ENCODE measurements at regions not wholly inside any gene's neighbourhood (a gene's known extent, or its start where the extent isn't known, plus 50 kb on each side); places are given as distances from the start of the nearest gene placed in this dataset.

- Histone ChIP-seq H3K4me3 (ENCODE audit: low read length in 3 of 3) (no peak overlapping the region), H3K36me3 (ENCODE audit: control insufficient read depth in 2 of 3, insufficient read depth in 3 of 3, low read length in 3 of 3) (no peaks in the 10 kb centered on the region), H3K27me3 (ENCODE audit: control insufficient read depth, insufficient read depth, low read length) (no peaks in the 10 kb centered on the region), H3K27ac (ENCODE audit: low read depth in 2 of 2, low read length in 2 of 2) (no peak overlapping the region), H3K4me1 (ENCODE audit: control insufficient read depth in 2 of 3, insufficient read depth in 2 of 3, low read depth in 1 of 3, low read length in 3 of 3) (no peaks in the 10 kb centered on the region), H3K9me3 (ENCODE audit: control insufficient read depth in 2 of 3, insufficient read depth in 1 of 3, low read length in 3 of 3) (no peaks in the 10 kb centered on the region), H3K9ac (ENCODE audit: low read length in 3 of 3) (no peak overlapping the region)
- FAIRE-seq (no peak), DNase-seq (no peak)
- intact Hi-C loops (cut with DNase I): no loop called here
- TF ChIP-seq, protein P1, sequence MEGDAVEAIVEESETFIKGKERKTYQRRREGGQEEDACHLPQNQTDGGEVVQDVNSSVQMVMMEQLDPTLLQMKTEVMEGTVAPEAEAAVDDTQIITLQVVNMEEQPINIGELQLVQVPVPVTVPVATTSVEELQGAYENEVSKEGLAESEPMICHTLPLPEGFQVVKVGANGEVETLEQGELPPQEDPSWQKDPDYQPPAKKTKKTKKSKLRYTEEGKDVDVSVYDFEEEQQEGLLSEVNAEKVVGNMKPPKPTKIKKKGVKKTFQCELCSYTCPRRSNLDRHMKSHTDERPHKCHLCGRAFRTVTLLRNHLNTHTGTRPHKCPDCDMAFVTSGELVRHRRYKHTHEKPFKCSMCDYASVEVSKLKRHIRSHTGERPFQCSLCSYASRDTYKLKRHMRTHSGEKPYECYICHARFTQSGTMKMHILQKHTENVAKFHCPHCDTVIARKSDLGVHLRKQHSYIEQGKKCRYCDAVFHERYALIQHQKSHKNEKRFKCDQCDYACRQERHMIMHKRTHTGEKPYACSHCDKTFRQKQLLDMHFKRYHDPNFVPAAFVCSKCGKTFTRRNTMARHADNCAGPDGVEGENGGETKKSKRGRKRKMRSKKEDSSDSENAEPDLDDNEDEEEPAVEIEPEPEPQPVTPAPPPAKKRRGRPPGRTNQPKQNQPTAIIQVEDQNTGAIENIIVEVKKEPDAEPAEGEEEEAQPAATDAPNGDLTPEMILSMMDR (IDR thresholded peaks at IDR 0.05; ENCODE audit: borderline replicate concordance, extremely low read depth, insufficient read depth): no peak
These were observed 94.9 kb downstream of the C11orf91 start for GRCh38 chr11:33605703-33606102.

GRCh38 chr11:33598426-33599069 lies 102.1 kb downstream of the C11orf91 start:
- Histone ChIP-seq H3K27ac (ENCODE audit: low read depth in 2 of 2, low read length in 2 of 2) (no peak overlapping the region), H3K9ac (ENCODE audit: low read length in 3 of 3) (no peak overlapping the region), H3K36me3 (ENCODE audit: control insufficient read depth in 2 of 3, insufficient read depth in 3 of 3, low read length in 3 of 3) (no peaks in the 10 kb centered on the region), H3K9me3 (ENCODE audit: control insufficient read depth in 2 of 3, insufficient read depth in 1 of 3, low read length in 3 of 3) (peaks cover 0 to 5% (median 4%) of the 10 kb centered on the region in 3 donors), H3K4me1 (ENCODE audit: control insufficient read depth in 2 of 3, insufficient read depth in 2 of 3, low read depth in 1 of 3, low read length in 3 of 3) (no peaks in the 10 kb centered on the region), H3K4me3 (ENCODE audit: low read length in 3 of 3) (no peak overlapping the region), H3K27me3 (ENCODE audit: control insufficient read depth, insufficient read depth, low read length) (no peaks in the 10 kb centered on the region)
- FAIRE-seq (no peak), DNase-seq (peak in 3 of 5 donors; percentile 34 to 58 (median 45))
- TF ChIP-seq, protein P1 (IDR thresholded peaks at IDR 0.05; ENCODE audit: borderline replicate concordance, extremely low read depth, insufficient read depth): no peak
- intact Hi-C loops (cut with DNase I): no loop called here

DNA sequence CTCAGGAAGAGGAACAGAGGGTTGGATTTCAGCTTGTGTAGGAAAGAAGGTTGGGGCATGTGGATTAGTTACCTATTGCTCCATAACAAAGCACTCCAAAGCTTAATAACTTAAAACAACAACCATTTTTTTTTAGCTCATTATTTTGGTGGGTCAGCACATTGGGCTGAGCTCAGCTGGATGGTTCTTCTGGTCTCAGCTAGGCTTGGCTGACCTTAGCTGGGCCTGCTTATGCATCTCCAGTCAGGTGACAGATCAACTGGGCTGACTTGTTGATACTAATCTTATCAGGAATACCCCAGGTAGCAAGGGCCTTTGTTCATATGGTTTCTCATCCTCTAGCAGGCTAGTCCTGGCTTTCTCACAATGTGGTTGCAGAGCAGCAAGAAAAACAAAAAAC lies 106.4 kb downstream of the C11orf91 start:
- Histone ChIP-seq H3K36me3 (ENCODE audit: control insufficient read depth in 2 of 3, insufficient read depth in 3 of 3, low read length in 3 of 3) (no peaks in the 10 kb centered on the region), H3K4me3 (ENCODE audit: low read length in 3 of 3) (no peak overlapping the region)
- intact Hi-C loops (cut with DNase I): no loop called here

More for the DNA sequence above, 106.4 kb downstream of the C11orf91 start:
- H3K4me1 ChIP-seq (ENCODE audit: control insufficient read depth in 2 of 3, insufficient read depth in 2 of 3, low read depth in 1 of 3, low read length in 3 of 3): no peaks in the 10 kb centered on the region
- no peak for DNase-seq
- H3K27ac ChIP-seq (ENCODE audit: low read depth in 2 of 2, low read length in 2 of 2): no peak overlapping the region
- no peak for FAIRE-seq
- TF ChIP-seq, protein P1 (IDR thresholded peaks at IDR 0.05; ENCODE audit: borderline replicate concordance, extremely low read depth, insufficient read depth): no peak
- H3K9ac ChIP-seq (ENCODE audit: low read length in 3 of 3): no peak overlapping the region
- H3K9me3 ChIP-seq (ENCODE audit: control insufficient read depth in 2 of 3, insufficient read depth in 1 of 3, low read length in 3 of 3): peaks cover 0 to 5% (median 4%) of the 10 kb centered on the region in 3 donors
- no peaks in the 10 kb centered on the region for H3K27me3 ChIP-seq (ENCODE audit: control insufficient read depth, insufficient read depth, low read length)
